Inflammatory macrophage (primary cell): ENCODE measurements at regions not wholly inside any gene's neighbourhood (a gene's known extent, or its start where the extent isn't known, plus 50 kb on each side); places are given as distances from the start of the nearest gene placed in this dataset.

Experiments used
- DNase-seq, 2 donors: peaks; one replicate each; pipeline ENCODE4 v3.0.0-alpha.2; 2020 to 2022

DNA sequence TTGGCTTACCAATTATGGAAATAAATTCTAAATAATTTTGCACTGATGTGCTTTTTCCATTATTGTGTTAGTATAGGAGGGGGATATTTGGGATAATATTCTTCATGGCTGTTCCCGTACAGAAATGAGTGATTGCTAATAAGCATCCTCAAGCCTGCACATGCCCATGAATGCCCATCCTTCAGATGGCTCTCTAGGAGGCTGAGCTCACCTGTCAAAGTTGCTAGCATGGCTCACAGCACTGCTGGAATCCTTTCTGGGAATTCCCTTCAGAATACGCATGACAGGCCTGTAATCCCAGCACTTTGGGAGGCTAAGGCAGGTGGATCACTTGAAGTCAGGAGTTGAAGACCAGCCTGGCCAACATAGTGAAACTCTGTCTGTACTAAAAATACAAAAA lies 124.1 kb downstream of the NXNL2 start:
- DNase-seq: no peak

DNA sequence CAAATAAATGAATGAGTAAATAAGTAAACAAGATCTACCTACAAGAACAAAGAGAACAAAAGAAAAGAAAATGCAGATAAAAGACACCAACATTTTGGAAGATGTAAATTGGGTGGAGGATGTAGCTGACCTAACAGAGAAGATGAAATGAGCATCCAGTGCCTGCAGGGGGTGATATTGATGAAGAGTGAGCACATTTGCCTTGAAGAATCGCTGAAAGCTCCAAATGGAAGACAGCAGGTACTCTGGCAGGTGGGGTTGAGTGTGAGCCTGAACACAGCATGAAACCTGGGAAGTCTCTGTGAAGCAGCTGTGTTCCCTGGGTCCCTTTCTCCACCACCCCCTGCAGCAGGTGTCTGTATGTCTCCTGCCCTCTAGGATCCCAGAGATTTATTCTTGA lies 125.6 kb downstream of the NXNL2 start:
- peak in 1 of 2 donors; percentile 8 for DNase-seq

DNA sequence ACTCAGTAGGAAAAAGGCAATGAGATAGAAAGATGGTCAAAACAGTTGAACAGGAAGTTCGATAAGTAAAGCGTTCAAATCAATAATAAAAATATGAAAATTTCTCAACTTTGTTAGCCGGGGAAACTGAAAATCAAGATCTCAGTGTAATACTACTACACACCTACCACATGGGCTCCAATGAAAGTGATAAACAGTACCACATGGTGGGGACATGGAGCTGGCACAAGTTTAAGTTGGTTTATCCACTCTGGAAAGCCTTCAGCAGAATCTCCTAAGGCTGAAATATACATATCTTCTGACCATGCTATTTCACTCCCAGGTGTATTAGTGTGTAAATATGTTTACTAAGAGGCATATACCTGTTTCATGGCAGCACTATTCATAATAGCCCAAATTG lies 126.8 kb downstream of the NXNL2 start:
- no peak for DNase-seq

DNA sequence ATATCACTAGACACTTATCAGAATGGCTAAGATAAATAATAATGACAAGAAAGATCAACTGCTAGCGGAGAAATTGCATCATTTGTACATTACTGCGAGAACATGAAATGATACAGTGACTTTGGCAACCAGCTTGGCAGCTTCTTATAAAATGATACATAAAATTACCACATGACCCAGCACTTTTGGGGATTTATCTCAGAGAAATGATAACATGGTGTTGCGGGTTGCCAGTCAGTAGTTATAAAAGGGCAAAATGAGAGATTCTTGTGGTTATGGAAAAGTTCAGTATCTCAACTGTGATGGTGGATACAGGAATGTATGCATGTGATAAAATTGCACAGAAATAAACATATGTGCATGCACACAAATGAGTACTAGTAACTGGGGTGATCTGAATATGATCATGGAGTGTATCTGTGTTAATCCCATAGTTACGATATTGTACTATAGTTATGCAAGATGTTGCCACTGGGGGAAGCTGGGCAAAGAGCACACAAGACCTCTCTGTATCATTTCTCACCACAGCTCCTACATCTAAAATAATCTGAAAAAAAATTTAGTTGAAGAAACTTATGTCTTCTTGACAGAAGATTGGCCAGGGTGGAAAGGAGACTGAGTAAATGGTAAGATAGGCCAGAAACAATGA lies 128.9 kb downstream of the NXNL2 start:
- no peak for DNase-seq

DNA sequence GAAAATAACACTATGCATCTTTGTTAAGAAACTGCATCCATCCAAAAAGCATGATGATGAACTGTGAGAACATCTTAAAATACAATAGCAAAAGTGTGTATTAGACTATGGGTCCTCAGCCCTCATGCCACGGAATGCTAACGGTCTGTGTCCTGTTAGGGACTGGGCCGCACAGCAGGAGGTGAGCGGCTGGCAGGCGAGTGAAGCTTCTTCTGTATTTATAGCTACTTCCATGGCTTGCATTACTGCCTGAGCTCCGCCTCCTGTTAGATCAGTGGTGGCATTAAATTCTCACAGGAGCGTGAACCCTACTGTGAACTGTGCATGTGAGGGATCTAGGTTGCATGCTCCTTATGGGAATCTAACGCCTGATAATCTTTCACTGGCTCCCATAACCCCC lies 129.8 kb downstream of the NXNL2 start:
- no peak for DNase-seq

DNA sequence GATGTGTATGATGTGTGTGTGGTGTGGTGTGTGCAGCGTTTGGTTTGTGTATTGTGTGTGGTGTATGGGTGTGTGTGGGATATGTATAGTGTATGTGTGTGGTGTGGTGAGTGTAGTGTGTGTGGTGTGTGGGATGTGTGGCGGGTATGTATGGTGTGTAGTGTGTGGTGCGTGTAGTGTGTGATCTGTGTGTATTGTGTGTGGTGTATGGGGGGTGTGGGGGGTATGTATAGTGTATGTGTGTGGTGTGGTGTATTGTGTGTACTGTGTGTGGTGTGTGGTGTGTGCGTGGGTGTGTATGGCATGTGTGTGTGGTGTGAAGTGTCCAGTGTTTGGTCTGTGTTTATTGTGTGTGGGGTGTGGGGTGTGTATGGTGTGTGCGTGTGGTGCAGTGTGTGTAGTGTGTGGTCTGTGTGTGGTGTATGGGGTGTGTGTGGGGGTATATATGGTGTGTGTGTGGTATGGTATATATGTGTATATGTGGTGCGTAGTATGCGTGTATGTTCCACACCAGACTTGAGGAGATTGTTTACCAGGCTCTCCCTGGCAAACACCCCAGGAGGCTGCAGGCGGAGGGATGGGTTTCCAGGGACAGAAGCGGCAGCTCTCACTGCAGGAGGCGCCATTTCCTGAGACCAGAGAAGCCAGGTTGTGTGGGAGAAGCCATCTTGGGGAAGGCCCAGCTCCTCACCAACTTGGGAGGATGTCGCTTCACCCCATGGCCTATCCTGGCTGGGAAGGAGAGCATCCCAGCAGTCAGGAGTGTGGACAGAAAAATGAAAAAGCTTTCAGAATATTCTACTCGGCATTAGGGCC lies 138.1 kb downstream of the NXNL2 start:
- no peak for DNase-seq

DNA sequence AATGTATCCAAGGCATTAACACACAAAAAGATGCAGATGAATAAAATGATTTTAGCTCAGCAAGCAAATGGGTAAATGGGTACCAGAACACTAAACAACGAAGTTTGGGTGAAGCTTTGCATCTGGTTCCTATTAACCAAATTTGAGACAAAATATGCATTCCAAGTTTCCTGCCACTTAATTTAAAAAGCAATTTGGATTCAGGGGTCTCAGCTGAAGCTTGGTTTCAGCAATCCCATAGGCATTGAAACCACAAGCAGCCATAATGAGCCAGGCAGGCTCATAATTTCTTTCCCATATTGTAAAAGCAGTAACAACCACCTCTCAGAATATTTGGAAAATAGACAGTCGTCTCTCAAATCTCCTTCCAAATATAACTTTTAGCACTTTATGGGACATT lies 138.9 kb downstream of the NXNL2 start:
- no peak for DNase-seq

DNA sequence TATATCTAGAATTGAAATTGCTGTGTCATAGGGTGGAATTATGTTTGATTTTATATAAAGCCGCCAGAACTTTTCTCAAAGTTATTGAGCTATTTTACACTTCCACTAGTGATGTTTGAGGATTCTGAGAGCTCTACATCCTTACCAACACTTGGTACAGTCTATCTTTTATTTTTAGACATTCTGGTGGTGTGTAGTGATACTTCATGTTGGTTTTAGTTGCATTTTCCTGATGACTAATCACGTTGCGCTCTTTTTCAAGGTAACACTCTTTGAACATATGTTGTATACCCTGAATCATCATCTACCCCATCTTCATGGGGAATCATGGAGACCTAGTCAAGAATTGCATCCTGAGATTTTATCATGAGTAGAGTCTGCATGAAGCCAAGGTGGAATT lies 141.7 kb downstream of the NXNL2 start:
- no peak for DNase-seq

DNA sequence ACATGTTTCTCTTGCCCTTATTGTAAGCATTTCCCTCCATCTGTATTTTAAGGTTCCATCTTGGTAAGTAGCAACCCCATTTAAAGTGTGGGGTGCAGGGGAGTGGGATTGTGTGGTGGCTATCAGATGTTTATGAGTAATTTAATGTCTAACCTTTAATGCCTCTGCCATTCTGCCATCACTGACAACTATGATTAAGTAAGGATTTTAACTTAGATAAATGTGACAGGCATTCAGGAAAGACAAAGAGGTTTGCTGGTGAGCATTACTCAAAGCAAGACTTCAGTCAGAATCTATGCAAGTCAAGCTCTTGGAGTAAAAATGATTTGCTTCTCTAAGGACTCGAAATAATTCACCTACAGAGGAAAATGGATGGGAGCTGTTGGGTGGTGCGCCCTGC lies 143.0 kb downstream of the NXNL2 start:
- no peak for DNase-seq

DNA sequence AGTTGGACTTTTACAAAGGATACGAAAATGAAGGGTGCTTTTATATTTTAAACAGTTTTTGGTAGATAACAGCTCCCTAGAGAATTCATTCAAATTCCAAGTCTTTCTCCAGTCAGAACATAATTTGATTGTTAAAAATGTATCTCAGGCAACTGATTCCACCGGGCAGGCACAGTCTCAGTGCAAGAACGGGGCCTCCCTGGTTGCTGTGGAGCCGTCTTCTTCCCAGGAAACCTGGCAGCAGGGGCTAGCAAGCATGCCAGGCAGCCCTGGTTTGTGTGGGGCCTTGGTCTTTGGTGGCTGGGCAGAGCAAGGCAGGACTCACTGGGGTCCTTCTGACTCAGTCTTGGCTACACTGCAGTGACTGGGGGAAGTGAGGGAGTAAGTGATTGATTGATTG lies 143.5 kb downstream of the NXNL2 start:
- no peak for DNase-seq

DNA sequence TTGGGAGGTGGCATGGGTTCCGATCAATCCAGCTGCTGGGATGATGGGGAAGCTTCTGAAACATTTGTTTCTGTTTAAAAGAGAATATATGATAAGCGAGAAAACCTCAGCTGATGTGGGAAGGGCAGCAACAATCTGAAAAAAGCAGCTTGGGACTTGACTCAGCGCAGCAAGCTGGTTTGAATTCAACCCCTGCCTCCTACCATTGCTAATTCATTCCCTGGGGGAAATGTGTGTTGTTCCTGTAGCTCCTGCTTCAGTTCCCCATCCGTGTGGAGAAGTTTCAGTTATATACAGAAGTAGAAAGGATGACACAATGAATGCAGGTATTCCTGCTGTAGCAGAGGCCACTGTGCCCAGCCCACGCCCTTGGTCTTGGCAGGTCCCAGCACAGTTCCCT lies 145.1 kb downstream of the NXNL2 start:
- DNase-seq: peak in 1 of 2 donors; percentile 11

DNA sequence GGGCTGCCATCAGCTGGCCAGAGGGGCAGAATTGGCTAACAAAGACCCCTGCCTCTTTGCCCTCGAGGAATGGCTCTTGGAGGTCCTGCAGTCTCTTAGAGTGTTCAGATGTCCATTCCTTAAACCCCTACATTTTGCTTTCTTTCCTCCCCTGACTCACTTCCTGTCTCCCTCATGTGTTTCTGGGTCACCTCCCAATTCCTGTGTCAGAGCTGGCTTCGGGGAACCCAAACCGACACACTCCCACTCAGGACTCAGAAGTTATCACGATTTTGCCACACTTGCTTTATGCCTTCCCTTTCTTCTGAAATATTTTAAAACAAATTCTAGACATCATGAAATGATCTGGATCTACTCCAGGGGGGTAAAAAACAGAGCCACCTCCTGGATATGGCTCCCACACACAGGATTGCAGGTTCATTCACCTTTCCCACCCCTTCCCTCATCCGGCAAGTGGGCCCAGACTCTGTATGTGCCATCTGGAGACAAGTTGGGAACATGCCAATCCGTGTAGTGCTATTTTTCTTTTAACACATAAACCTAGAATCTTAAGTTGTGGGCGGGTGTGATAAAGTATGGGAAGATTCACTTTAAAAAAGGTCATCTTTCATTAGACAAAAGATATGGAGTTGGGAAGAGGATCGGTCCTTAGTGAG lies 145.7 kb downstream of the NXNL2 start:
- DNase-seq: peak in 1 of 2 donors; percentile 50

DNA sequence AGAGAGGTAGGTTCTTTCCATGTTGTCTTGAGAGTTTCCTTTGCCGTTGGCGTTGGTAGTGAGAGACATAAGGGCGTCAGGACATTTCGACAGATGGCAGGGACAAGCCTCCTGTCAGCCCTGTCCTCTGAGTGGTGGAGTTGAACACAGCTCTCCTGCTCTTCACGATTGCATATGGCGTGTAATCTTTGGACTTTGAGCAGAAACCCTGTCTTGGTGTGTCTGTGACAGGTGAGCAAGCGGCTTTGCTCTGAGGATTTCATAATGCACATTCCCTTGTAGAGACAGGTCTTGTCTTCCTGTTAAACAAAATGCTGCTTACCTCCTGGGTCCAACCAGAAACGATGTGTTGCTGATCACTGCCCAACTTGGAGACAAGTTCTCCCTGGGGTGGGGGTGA lies 146.5 kb downstream of the NXNL2 start:
- no peak for DNase-seq

DNA sequence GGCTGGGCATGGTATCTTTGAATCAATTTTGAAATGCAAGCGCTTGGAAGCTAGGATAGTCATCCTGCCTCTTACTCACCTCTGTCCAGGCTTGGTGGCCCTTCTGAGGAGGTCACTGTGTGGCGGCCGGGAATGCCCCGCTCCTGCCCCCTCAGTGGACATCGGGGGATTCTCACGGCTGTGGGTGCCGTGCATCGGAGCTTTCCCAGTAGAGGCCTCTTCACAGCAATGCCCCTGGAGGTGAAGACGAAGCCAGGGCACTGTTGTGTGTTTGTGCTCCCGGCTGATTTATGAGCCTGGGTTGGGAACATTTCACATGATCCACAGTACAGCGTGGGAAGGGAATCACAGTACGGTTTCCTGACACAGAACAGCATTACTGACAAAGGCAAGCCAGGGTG lies 147.5 kb downstream of the NXNL2 start:
- no peak for DNase-seq

DNA sequence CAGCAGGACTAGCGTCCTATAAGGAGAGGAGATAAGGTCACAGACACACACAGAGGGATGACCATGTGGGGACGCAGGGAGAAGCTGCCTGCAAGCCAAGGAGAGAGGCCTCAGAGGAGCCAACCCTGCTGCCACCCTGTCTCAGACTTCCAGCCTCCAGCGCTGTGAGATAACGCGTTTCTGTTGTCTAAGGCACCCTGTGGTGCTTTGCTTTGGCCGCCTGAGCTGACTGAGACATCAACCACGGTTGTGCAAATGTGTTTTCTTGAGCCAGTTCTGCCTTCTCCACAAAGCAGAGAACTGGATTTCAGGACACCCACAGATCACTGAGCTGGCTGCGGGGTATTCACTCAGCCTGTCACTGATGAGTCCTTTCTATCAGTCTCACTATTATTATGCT lies 149.1 kb downstream of the NXNL2 start:
- DNase-seq: no peak

DNA sequence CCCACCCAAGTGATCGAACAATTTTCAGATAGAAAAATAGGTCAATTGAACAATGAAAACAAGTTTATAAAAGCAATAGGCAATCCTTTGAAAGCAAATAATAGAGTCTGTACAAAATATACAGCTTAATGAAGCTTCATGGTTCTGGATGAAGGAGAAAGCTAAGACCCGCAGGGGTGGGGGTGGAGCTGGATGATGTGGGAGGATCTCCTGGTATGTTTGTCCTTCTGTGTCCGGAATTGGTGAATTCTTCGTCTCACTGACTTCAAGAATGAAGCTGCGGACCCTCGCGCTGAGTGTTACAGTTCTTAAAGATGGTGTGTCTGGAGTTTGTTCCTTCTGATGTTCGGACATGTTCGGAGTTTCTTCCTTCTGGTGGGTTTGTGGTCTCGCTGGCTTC lies 149.9 kb downstream of the NXNL2 start:
- no peak for DNase-seq

DNA sequence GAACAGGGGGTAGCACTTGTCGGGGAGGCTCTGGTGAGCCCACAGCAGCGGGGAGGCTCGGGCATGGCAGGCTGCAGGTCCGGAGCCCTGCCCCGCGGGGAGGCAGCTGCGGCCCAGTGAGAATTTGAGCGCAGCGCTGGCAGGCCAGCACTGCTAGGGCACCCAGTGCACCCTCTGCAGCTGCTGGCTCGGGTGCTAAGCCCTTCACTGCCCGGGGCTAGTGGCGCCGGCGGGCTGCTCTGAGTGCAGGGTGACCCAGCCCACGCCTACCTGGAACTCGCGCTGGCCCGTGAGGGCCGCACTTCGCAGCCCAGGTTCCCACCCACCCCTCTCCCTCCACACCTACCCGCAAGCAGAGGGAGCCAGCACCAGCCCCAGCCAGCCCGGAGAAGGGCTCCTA lies 151.0 kb downstream of the NXNL2 start:
- DNase-seq: no peak

DNA sequence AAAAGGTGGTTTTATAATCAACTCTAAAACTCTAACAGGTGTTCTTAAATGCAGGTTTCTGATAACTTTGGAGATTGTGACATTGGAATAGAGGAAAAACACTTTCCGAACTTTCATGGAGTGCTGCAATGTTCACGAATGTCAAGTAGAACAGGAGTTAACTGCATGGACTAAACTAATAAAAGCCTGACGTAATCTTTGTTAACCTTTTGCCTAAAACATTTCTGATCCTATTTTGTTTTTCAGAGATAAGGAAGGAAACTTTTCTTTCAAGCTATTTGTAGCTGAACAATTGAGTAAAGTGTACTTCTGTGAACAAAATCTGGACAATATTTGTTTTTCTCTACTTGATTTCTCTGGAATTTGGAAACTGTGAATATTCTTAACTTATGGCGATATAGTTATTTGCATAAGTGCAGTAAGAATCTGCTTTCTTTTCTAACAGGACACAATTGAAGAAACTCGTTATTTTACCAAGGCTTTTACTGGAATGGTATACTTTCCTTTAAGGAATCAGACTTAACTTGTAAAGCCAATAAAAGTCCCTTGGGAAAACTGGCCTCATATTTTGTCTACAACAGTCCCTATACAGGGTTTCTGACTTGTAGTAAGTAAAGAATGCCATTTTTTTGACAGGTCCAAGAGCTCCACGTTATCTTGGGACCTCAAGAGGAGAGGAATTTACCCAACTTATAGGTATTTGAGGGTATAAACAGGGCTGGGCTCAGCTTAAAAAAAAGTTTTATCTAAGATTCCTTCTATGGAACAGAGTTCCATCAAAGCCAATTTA lies 154.7 kb downstream of the NXNL2 start:
- DNase-seq: no peak

DNA sequence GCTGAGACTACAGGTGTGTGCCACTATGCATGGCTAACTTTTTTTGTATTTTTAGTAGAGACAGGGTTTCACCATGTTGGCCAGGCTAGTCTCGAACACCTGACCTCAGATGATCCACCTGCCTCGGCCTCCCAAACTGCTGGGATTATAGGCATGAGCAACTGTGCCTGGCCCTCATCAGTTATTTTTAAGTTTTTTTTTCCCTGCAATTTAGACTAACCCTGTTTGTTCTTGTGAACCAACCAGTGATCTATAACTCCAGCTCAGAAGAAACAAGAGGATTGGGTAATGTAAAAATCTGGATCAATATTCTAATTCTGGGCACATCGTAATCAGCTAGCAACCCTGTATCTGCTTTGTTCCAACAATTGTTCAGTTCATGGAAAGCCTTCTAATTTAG lies 155.7 kb downstream of the NXNL2 start:
- DNase-seq: no peak

DNA sequence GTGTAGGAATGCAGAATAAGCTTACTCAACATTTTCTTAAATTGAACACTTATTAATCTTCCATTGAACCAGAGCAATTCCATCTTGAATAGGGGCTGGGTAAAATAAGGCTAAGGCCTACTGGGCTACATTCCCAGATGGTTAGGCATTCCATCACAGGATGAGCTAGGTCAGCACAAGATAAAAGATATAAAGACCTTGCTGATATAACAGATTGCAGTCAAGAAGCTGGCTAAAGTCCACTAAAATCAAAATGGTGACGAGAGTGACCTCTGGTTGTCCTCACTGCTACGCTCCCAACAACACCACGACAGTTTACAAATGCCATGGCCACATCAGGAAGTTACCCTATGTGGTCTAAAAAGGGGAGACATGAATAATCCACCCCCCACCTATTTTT lies 156.1 kb downstream of the NXNL2 start:
- no peak for DNase-seq

DNA sequence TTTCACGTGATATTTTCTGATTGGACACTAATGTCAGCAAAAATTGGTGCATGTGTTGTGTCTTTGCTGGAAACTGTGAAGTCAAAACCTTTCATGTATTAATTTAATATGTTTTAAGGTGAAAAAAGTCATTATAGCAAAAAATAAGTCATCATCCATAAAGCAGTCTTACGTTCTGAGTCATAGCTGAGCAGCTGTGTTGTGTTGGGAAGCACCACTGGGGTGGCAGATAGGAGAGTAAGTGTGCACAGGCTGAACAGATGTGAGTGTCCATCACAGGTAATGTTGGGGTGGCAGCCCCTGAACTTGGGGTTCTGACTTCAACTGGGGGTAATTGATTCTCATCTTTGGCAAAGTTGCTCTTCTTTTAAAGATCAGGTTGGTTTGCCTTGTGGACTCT lies 156.8 kb downstream of the NXNL2 start:
- no peak for DNase-seq

DNA sequence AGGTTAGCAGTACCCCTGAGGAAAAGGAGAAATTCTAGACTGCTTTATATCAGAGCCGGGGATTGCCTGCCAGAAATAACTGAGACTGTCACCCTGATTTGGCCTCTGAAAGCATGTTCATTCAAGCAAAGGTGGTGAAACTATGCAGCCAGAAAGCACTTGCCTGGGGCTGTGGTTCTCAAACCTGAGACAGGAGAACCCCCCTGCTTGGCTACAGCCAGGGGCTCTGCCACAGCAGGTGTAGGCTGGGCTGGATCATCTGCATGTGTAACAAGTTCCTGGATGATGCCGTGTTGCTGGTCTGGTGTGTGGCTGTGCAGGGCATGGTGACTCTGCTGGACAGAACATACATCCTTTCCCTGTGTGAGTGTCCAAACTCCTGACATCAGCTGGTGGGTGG lies 157.8 kb downstream of the NXNL2 start:
- no peak for DNase-seq

DNA sequence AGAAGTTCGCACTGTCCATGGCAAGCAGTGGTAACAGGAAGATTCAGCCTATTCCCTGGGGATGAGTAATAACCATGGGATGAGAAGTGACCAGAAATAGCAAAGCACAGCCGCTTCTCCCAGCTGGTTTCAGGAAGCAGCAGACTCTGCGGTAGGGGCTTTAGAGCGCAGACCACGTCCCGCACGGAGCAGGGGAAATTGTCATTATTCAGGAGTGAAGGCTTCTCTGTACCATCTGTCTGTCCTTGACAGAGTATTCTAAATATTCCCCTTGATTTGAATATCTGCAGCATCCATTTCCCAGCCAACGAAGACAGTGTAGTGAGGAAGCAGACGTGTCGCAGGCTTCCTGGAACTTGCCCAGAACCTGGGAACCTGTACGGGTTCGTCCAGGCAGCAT lies 159.6 kb downstream of the NXNL2 start:
- peak in 1 of 2 donors; percentile 7 for DNase-seq
